CD4-positive, alpha-beta T cell treated with Interleukin-6 at 100 ng/mL for 8 hours (primary cell): ENCODE measurements at regions not wholly inside any gene's neighbourhood (a gene's known extent, or its start where the extent isn't known, plus 50 kb on each side); places are given as distances from the start of the nearest gene placed in this dataset.
"Not testable (repeated sequence)": the region's sequence is repeated elsewhere in the genome, so short reads cannot be mapped to it uniquely, and the experiment has no call there.

Experiments used
- DNase-seq: peaks from one replicate; pipeline ENCODE4 v3.0.0-alpha.2; 2020; ENCODE audit warnings: mixed read lengths, low spot score

DNA sequence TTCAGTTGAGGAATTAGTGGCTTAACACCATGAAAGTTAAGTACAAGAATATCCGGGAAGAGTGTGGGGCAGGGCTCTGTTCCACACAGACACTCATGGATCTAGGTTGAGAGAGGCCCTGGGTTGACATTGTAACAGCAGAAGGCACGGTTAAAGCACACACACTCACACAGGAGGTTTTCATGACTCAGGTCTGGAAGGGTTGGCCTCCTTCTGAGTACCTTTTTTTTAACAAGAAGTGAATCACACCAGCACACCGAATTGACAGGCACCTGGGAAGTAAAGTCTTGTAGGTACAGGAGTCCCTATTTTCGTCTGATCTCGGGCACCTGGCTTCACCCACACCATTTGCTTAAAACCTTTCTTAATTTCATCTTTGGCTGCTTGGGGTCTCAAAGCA, 509.4 kb upstream of the ADARB2 start:
- no peak for DNase-seq

DNA sequence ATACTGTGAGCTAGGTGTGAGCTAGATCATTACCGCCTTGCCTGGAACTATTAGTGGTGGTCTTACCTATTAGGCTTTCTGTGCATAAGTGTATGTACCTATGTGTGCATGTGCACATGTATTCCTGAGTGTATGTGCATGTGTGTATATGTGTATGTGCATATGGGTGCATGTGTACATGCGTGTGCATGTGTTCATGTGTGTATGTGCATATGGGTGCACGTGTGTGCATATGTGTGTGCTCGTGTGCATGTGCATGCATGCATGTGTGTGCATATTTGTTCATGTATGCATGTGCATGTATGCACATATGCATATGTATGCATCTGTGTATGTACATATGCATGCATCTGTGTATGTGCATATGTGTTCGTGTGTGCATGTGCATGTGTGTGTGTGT, 508.3 kb upstream of the ADARB2 start:
- DNase-seq: no peak

DNA sequence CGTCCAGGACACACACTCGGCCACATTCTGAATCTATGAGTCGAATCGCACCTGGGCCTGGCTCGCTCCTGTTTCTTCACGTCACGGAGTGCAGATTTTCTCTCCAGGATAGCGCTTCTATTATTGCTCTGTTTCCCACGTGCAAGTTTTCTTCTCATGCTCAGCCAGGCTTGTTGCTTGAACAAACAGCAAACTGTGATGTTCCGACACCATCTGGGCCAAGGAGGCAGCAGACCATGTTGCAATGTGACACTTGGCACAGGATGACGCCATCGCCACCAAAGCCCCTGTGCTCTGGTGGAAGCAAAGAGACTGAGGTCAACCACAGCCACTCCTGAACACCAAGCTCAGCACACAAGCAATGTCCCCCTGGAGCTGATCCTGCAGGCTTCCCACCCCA, 507.1 kb upstream of the ADARB2 start:
- DNase-seq: no peak

DNA sequence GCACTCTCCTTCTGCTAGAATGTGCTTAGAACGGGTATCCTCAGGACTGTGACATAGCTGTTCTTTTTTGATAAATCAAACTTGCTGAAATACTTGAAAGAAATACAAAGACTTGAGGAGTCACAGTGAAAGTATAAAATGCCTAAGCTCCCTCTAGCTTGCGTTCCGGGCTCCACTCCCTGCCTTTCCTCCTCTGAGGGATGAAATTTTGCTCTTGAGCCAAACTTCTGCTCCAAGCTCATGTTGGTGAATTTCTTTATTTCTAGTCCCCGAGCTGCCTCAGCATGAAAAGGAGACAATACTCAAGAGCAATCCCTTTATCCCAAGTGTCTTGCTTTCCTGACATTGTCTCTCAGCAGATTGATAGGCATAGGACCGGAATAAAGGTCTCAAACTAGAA, 499.6 kb upstream of the ADARB2 start:
- DNase-seq: no peak

DNA sequence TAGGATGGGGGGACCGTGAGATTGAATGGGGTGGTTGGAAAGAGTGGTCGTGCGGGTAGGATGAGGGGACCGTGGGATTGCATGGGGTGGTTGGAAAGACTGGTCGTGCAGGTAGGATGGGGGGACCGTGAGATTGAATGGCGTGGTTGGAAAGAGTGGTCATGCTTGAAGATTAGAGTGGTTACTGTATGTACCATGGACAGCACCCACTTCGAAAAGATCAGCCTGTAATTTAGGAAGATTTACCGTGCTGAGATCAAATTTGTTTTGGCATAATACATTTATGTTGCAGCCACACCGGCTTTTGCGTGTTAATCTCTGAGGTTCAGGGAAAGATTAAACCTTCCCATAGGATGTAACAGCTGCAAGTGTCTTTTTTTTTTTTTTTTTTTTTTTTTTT, 495.2 kb upstream of the ADARB2 start:
- no peak for DNase-seq

DNA sequence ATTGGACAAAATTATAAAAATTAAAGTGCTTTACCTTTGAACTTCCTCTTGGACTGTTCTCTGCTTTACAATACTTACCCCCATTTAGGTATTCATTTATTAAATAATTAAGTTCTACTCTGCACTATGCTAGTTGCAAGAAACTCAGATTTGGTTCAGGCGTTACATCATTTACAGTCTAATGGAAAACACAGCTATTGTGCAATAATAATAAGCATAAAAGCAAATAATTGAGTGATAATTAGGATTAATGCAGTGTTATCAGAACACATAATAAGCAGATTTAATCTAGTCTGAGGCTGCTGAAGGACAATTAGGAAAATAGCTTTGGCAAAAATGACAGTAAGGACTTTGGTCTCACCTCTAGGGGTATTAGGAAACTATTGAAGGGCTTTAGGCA, 493.2 kb upstream of the ADARB2 start:
- DNase-seq: no peak

DNA sequence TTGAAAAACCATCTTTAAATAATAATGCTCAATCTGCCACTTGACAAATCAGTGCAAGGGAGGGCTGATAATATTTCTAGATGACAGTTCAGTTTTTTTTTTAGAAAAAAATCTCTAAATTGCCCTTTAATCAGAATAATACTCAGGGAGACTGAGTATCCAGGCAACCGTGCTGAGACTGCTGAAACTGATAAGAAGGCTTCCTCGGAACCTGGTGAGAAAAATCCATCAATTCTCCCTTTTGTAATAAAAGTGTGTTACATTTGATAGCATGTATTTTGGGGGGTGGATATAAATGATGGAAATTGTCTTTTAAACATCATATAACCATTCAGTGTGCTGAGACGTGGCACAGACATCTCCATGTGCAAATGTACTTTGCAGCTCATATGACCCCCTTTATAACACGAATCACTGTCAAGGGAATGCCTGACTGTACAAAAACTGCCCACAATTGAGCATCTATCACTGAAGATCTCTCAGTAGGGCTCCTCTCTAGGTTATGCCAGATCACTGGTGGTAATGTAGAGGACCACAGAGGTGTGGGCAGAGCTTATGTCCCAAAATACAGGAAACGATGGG, 491.1 kb upstream of the ADARB2 start:
- DNase-seq: no peak

DNA sequence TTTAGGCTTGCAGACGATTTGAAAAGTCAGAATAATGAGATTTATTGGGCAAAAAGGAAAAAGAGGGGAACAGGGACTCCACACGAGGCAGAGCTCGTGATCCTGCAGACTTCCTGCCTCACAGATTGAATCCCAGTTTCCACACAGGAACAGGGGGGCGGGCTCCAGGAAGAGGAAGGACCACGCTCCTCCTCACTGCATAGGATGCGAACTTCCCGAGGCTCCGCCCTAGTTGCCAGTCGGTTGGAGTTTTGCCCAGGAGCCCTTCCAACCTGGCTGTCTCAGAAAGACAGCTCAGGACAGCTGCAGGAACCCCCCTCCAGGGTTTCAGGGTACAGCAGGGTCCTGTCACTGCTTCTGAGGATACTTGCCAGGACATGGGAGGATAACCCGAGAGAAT, 488.3 kb upstream of the ADARB2 start:
- no peak for DNase-seq

DNA sequence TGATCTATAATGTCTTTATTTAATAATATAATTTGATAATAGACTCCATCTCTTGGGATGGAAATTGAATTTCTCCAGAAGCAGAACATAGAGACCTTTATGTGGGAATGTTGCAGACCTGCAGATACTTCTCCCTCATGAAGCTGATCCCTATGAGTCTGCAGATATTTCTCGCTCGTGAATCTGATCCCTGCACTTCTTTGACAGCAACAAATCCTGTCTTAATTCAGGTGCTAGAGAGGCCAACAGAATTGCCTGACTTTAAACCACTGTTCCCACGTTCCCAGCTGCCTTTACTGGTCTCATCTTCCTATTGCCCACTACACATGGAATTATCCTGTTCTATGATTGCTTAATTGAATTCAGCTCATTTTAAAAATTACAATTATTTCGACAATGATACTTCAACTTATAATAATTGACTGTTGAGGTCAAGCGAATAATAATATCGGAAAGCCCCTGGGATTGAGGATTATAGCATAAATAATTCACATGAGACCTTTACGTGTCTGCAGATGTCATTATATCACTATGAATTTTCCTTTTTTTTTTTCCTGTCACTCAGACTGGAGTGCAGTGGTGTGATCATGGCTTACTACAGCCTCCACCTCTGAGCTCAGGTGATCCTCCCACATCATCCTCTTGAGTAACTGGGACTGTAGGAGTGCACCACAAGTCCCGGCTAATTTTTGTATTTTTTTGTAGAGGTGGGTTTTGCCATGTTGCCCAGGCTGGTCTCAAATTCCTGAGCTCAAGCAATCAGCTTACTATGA, 486.4 kb upstream of the ADARB2 start:
- DNase-seq: no peak

DNA sequence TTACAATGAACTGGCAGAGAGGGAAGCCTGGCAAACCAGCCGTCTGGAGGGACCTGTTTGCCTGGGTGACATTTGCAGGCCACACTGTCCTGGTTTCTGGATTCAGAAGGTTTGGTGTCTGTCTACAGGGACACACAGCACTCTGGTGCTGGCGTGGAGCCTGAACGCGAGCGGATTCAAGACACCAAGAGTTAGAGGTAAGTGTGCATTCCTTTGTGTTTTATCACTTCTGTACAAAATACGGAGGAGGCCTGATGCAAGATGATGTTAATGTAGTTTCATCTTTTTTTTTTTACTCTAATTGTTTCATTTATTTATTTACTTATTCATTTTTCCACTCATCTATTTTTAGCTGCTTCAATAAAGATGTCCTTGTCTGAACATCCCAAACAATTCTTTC, 485.3 kb upstream of the ADARB2 start:
- DNase-seq: no peak

DNA sequence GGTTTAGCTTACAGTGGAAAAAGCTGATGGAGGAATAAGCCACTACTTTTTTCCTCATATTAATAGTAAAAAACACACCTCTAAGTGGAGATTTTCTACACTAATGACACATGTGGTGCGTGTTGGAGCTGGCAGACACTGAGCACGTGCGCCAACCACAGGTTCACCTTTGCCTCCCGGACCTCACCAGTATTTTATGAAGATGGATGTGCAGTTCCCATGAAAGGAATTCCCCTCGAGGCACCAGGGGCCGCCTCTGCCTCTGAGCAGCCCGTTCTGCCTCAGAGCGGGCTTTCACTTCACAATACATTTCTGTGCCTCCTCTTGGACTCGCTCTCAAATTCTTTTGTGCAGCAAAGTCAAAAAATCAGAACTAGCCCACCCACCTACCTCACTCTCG, 477.5 kb upstream of the ADARB2 start:
- DNase-seq: no peak

DNA sequence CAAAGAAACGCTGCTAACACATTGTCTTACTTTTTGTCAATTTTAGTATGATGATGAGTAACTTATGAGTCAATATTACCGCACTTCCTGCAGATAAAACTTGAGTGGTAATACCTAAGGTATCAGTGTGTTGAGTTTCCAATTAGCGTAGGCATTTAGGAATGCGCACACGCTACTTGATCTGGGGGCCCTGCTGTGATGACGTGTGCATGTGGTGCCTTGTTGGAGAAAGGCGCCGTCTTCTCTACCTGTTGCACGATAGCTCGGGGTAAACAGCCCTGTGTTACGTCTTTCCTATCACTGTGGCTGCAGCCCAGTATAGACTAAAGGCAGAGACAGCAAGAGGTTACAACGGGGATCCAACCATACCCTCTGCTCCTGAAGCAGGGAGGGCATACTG, 476.8 kb upstream of the ADARB2 start:
- no peak for DNase-seq

DNA sequence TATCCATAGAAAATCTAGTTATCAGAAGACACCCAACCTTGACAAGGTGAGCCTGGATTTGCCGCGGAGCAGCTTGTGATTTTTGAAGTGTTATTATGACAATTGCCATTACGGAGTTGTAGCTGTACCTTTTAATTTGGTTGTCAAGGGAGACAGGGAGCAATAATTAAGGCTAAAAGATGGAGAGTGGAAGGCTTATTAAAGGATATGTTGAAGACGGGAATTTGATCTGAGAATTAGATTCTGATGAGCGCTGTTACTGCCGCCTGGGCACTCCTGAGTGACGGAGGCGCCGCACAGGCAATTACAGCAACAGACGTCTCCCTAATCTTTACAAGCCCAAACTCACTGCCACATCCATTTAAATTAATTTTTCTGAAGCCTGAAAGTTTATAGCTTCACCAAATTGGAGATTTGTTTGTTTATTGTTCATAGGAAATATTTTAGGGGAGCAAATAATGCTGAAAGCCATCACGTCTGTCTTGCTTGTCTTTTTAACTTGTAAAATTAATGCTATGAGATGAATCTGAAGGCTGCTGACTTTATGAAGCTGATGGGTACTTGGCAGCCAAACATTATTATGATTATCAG, 475.0 kb upstream of the ADARB2 start:
- no peak for DNase-seq

DNA sequence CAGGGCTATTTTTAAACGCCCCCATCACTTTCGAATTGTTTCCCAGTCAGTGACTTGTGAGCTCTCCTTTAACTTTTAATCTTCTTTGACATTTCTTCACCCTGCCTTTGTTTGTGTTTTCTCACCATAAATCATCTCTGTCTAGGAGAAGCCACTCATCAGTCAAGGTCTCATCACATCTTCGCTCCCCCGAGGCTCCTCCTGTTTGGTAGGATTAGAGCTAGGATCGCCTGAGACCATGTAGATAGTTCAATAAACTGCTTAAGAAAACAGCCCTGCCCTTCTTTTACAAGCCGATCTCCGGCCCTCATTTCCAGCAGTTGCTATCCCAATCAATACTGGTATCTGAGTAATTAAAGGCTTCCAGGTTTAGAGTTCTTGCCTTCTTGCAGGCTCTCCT, 472.8 kb upstream of the ADARB2 start:
- DNase-seq: no peak

DNA sequence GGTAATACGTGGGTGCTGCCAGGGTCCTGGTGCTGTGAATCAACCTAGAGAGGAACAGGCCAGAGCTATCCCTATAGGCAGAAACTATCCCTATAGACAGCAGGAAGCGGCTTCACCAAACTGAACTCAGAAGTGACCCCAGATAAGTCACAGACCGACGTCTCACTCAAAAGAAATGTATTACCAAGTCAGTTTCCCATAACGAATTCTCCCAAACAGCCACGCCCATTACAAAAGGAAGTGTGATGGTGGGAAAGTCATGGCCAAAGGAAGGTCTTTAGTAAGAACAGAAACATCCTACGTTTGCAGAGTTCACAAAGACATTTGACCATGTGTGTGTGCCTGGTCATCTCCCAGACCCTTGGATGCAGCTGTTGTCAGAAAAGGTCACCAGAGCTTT, 470.8 kb upstream of the ADARB2 start:
- DNase-seq: no peak

DNA sequence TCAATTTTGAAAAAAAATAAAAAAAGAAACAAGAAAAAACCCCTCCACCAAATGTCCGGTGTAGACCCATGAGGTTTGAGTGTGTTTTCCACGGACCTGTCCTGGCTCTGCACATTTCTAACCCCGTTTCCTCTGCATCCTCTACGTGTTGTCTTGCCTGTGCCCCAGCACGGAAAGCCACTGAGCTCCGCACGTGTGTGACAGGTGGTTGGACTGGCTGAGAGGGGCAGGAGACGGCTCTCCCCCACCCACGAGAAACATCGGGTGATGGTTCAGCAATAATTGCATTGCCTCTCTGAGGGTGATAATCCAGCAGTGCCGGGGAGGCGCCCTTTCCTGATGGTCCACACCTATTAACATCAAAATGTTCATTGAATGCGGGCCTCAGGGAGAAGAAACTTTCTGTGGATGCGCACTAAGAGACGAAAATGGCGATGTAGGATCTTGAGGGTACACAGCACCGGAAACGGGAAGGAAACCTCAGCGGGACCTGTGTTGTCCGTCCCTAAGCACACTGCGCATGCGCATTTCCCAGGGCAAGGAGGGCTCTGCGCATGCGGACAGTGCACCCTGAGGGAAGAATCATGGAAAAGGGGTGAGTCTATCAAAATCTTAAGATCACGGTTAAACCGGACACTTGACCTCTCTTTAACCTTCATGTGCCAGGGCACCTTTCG, 470.1 kb upstream of the ADARB2 start:
- no peak for DNase-seq

DNA sequence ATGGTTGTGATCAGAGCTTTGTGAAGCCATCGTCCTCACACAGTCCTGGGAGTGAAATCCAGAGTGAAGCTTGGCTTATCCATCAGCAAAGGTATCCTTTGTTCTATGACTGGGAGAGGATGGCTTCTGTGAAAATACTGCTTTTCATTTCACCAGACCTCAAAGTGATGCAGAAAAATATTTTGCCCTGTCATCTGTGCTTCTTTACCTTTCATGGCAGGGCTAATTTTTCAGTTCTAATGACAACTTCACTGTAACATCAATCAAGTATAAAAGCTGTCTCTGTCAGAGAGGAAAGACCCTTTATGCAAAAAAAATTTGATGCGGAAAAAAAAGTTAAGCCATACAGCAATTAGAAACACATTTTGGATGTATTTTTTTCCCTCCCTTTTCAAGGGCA, 468.1 kb upstream of the ADARB2 start:
- no peak for DNase-seq

DNA sequence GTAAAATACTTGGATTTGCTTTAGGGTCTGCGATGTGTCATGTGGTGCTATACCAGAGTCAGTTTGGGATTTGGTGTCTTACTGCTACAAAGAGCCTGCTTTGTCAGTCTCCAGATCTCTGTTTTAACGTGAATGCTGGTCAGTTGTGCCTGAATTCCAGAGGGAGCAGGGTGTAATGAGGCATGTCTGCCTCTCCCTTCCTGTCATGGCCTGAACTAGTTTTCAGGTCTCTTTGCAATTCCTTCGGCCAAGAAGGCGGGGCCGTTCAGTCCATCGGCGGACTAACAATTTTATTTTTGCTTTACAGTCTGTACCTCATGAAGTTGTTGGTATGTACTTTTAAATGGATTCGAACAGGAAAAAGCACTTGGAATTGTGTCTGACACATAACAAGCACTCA, 465.1 kb upstream of the ADARB2 start:
- DNase-seq: no peak

DNA sequence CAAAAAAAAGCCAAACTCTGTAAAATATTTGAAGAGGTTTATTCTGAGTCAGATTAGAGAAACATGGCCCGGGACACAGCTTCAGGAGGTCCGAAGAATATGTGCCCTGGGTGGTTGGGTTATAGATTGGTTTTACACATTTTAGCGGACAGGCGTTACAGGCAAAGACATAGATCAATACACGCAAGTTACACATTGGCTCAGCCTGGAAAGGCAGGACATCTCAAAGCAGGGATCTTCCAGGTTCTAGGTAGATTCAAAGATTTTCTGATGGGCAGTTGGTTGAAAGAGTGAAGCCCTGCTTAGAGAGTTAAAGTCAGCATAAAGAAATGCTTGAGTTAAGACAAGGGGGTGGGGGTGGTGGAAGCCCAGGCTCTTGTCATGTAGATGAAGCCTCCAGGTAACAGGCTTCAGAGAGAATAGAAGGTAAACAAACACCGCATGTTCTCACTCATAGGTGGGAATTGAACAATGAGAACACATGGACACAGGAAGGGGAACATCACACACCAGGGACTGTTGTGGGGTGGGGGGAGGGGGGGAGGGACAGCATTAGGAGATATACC, 464.3 kb upstream of the ADARB2 start:
- no peak for DNase-seq

DNA sequence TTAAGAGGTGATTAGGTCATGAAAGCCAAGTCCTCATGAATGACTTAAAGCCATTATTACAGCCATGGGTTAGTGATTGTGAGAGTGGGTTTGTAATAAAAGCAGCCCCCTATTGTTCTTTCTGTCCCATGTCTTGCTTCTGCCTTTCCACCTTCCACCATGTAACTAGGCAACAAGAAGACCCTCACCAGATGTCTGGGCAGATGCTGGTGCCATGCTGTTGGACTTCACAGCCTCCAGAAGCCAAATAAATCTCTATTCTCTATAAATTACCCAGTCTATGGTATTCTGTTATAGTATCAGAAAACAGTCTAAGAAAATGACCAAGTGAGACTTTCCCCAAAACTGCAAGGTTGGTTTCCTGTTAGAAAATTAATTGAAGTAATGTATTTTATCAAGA, 460.3 kb upstream of the ADARB2 start:
- DNase-seq: no peak

DNA sequence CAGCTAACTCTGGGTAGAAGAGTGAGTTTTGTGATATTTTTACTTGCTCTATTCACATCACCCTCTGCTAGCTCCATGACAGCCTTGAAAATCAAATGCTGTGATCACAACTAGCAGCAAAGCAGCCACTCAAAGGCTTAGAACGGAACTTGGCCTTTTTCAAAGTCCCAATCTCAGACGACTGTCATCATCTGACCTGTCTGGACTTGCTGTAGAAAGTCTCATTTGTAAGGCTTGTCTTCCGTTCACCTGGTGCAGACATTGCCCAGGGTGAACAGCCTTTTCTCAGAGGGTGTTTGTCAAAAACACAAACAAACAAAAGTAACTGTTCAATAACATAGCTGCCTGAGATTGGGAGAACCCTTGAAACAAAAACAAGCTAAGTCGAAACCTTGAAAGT, 458.9 kb upstream of the ADARB2 start:
- no peak for DNase-seq

DNA sequence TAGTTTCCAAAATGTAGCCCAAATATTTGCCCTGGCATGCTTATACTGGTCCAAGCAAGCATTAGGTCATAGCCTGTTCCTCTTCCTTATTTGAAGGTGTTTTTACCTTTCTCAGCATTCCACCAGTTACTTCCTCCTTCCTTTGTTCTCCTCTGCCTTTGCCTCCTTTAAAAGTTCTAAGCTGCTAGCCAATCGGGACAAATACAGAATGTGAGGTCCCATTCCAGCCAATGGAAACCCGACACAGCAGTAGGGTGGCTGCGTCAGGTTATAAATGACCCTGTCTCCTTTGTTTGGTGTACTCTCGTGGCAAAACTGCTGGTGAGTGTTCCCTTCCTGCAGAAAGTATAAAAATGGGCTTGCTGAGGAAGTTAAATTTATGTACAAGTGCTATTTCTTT, 452.0 kb upstream of the ADARB2 start:
- DNase-seq: not testable (repeated sequence)

DNA sequence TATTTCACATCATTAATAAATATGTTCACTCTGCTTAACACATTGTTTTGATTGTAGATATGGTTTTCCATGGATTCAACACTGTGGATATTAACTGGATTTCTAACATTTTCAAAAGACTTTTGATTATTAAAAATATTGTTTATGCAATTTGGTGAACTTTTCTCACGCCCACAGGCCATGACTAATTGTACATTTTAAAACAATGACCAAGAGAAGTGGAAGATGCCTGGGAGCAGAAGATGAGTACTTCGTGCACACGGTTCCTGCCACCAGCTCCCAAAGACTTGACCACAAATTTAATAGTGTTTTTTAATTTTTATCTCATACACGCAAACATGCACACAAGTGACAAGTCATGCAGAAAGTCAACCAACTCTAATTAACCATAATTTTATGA, 451.0 kb upstream of the ADARB2 start:
- DNase-seq: no peak
